NK-92 treated with Interleukin-12 subunit alpha and Interleukin-12 subunit beta, amount 100 ng/mL, for 24 hours (cell line): ENCODE measurements at regions not wholly inside any gene's neighbourhood (a gene's known extent, or its start where the extent isn't known, plus 50 kb on each side); places are given as distances from the start of the nearest gene placed in this dataset.
"Not testable (repeated sequence)": the region's sequence is repeated elsewhere in the genome, so short reads cannot be mapped to it uniquely, and the experiment has no call there.

Experiments
- DNase-seq: peaks from one replicate; lab custom pipeline; 2025; lab: John Stamatoyannopoulos, UW

GRCh38 chr7:46755120-46756034, 826.5 kb downstream of the TNS3 start:
- DNase-seq: no peak

DNA sequence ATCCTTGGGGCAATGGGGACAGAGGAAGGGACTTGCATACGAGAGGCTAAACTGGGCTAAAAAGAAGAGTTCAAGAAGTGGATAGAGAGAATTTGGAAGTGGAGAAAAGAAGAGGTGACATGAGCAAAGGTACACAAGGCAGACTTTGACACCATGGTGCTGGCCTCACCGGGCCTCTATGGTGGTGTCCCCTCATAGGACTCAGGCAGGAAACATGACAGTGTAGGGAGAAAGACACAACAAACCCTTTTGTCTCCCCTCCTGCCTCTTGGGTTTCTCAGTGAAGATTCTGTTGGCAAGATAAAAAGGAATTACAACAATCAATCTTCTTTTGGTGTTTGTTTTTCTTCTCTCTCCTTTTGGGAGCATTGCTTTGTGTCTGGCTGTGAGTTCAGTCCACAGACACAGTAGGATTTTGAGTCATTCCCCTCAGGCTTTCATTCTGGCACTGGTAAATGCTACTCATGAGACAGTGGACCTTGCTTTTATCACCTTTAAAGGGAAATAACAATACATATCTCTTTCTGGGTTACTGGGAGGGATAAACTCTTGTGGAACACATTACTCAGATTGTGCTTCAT, 827.7 kb downstream of the TNS3 start:
- no peak for DNase-seq

- no peak for DNase-seq
Observed at GRCh38 chr7:46753662-46754061, 828.2 kb downstream of the TNS3 start.

DNA sequence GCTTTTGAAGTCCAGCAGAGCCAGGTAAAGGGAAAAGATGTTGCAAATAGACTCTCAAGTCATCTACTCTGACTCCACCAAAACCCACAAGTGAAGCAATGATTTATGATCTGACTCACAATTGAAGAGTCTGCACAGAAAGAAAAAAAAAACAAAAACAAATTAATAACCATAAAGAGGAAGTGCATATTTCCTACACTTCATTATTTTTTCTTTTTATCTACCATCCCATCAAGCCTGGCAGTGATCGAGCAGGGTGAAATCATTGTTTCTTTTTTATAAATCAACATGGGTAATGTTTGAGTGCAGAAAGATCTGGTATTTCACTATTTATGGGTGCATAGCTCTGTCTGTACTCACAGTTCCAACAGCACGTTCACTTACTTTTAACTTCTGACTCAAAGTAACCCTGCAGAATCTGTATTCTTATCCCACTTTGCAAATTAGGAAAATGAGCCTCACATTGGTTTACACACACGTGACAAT, 829.0 kb downstream of the TNS3 start:
- DNase-seq: no peak

GRCh38 chr7:46751927-46752723, 829.8 kb downstream of the TNS3 start:
- DNase-seq: not testable (repeated sequence)

- no peak for DNase-seq
Observed at GRCh38 chr7:46751471-46751870, 830.4 kb upstream of the IGFBP3 start.

GRCh38 chr7:46750321-46750865, 829.3 kb upstream of the IGFBP3 start:
- no peak for DNase-seq

GRCh38 chr7:46747869-46748576, 827.0 kb upstream of the IGFBP3 start:
- DNase-seq: no peak

DNA sequence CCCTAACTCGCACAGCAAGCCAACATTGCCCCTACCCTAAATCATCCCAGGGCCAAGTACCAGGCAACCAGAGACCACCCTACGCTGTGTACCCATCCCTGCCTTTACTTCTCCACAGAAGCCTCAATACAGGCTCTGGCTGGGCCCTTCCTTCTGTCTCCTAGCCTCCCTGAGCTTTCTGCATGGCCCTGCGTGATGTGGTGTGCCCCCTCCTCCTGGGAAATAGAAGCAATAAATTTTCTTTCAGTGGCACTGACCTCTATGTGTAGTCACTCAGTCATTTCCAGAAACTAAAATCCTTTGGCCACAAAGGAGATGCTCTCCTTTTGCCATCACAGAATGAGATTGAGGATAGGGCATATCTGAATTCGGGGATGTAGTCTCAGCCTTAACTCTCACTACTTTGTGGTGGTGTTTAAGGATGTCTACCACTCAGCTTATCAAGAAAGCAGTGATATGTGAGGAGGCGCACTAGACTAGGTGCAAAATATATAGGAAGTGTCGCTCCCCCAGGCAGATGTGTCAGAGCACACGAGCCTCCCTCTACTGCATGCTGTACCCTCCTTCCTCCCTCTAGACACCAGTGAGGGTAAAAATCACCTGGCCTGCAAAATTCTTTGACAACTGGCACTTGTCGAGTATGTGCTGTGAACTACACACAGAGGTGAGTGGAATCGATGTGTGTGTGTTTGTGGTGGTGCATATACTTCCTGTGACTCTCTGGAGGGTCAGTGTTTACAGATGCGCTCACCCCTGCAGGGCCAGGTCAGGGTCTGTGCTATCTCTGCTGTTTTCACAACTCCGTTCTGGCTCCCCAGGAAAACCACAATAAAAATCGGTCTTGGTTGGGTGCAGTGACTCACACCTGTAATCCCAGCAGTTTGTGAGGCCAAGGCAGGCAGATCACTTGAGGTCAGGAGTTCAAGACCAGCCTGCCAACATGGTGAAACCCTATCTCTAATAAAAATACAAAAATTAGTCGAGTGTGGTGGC, 825.9 kb upstream of the IGFBP3 start:
- peak; percentile 41 for DNase-seq

DNA sequence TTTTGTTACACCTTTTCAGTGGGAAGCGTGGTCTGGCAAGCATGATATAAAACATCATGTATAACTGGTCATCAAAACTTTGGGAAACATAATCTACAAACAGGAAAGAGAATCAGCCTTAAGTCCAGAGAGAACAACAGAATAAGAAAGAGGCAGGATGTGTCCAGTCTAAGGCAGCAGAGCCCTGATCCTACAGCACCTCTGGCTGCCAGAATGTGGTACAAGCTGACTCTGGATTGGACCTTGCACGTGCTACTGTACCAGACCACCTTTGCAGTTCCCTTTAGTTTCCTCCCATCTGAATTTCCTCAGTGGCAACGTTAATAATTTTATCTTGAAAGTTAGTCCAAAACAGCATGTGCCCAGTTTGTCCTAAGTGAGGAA, 824.6 kb upstream of the IGFBP3 start:
- DNase-seq: no peak

GRCh38 chr7:46744957-46745706, 824.1 kb upstream of the IGFBP3 start:
- no peak for DNase-seq

DNA sequence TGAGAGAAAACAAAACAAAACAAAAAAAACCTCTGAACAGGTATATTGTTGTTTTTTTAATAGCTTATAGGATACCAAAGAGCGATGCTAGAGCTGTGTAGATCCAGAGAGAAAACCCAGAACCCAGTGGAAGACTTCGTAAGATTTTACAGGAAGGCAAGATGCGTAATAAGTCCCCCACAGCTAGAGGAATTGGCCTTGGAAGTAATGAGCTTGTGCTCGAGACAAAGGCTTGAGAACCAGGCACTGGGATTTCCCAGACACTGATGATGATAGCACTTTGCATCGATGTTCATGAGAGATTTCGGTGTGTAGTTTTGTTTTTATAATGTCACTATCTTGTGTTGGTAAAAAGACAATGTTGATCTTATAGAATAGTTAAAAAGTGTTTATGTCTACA, 821.5 kb upstream of the IGFBP3 start:
- DNase-seq: no peak

GRCh38 chr7:46741938-46742540, 821.0 kb upstream of the IGFBP3 start:
- no peak for DNase-seq

- DNase-seq: no peak
Observed at GRCh38 chr7:46741181-46741580, 820.1 kb upstream of the IGFBP3 start.

- DNase-seq: no peak
Observed at GRCh38 chr7:46739518-46740234, 818.6 kb upstream of the IGFBP3 start.

GRCh38 chr7:46738796-46739195, 817.7 kb upstream of the IGFBP3 start:
- no peak for DNase-seq

GRCh38 chr7:46738165-46738564, 817.1 kb upstream of the IGFBP3 start:
- DNase-seq: no peak

GRCh38 chr7:46725838-46726237, 804.8 kb upstream of the IGFBP3 start:
- DNase-seq: no peak

- DNase-seq: no peak
Observed at GRCh38 chr7:46725136-46725535, 804.1 kb upstream of the IGFBP3 start.
